Fibroblast of lung (primary cell): ENCODE measurements at regions not wholly inside any gene's neighbourhood (a gene's known extent, or its start where the extent isn't known, plus 50 kb on each side); places are given as distances from the start of the nearest gene placed in this dataset.

Experiments used
- DNase-seq, 2 donors: peaks; one replicate each; pipeline versions ENCODE4 v3.0.0 to v3.0.0-alpha.2; 2010; ENCODE audit warnings: low read depth in 2 of 2
- H2AFZ ChIP-seq: 2 replicates; pipeline ENCODE4 v1.5.1; 2012; ENCODE audit warnings: low read length, control low read depth, inconsistent platforms
- H3K27ac ChIP-seq: 2 replicates; pipeline ENCODE4 v1.5.1; 2011; ENCODE audit warnings: low read length, control low read depth; ENCODE audit not compliant: insufficient read depth
- H3K27me3 ChIP-seq: 2 replicates; pipeline ENCODE4 v1.5.1; 2011; ENCODE audit warnings: mild to moderate bottlenecking, low read length; ENCODE audit not compliant: control insufficient read depth, insufficient read depth
- H3K36me3 ChIP-seq: 2 replicates; pipeline ENCODE4 v1.5.1; 2011; ENCODE audit warnings: low read length; ENCODE audit not compliant: control insufficient read depth, insufficient read depth
- H3K4me1 ChIP-seq: 2 replicates; pipeline ENCODE4 v1.5.1; 2011; ENCODE audit warnings: low read length; ENCODE audit not compliant: control insufficient read depth, insufficient read depth; ENCODE audit errors: extremely low read depth
- H3K4me2 ChIP-seq: 2 replicates; pipeline ENCODE4 v1.5.1; 2011; ENCODE audit warnings: low read length, control low read depth; ENCODE audit not compliant: insufficient read depth; ENCODE audit errors: extremely low read depth
- H3K4me3 ChIP-seq, 4 experiments: fragments of 200-600 bp in 1 of 4; sonication (generic) in 1 of 4; replicated peaks in 1 of 4; 2 replicates each; pipeline ENCODE4 v1.5.1; 2011 to 2016; ENCODE audit warnings: low read length in 4 of 4, low read depth in 3 of 4, mild to moderate bottlenecking in 3 of 4, control low read depth in 2 of 4, inconsistent platforms in 1 of 4, mixed read lengths in 1 of 4; ENCODE audit not compliant: insufficient read depth in 1 of 4; ENCODE audit errors: control extremely low read depth in 1 of 4
- H3K79me2 ChIP-seq: 2 replicates; pipeline ENCODE4 v1.5.1; 2012; ENCODE audit warnings: mild to moderate bottlenecking, low read length, inconsistent platforms; ENCODE audit not compliant: control insufficient read depth, insufficient read depth
- H3K9ac ChIP-seq: 2 replicates; pipeline ENCODE4 v1.5.1; 2011; ENCODE audit warnings: mild to moderate bottlenecking, low read length, control low read depth; ENCODE audit not compliant: insufficient read depth
- H3K9me3 ChIP-seq: 2 replicates; pipeline ENCODE4 v1.5.1; 2012; ENCODE audit warnings: low read depth, low read length; ENCODE audit not compliant: control insufficient read depth, insufficient read depth
- H4K20me1 ChIP-seq: 2 replicates; pipeline ENCODE4 v1.5.1; 2011; ENCODE audit warnings: low read length; ENCODE audit not compliant: control insufficient read depth, insufficient read depth; ENCODE audit errors: extremely low read depth
- CTCF ChIP-seq, 2 donors: IDR thresholded peaks in 1 of 2; conservative IDR thresholded peaks in 1 of 2; 1 replicate in 1 of 2; 2 replicates in 1 of 2; pipeline ENCODE4 v1.5.1; 2011 to 2012; ENCODE audit warnings: low read length in 2 of 2, control low read depth in 1 of 2, inconsistent platforms in 1 of 2, low read depth in 1 of 2, mild to moderate bottlenecking in 1 of 2
- EZH2 ChIP-seq: IDR thresholded peaks from 2 replicates; pipeline ENCODE4 v1.5.1; 2012; ENCODE audit warnings: low read length, control low read depth, mild to moderate bottlenecking; ENCODE audit errors: missing control alignments

- H3K4me2 ChIP-seq, result no peak overlapping the region
- no peak for TF ChIP-seq CTCF (conservative IDR thresholded peaks at IDR 0.05 in 1 of 2, IDR thresholded peaks at IDR 0.05 in 1 of 2; ENCODE audit: low read depth in 1 of 2, low read length in 2 of 2)
- TF ChIP-seq EZH2, result no peak
- H2AFZ ChIP-seq, result no peak overlapping the region
- DNase-seq, result no peak
- no peak overlapping the region for H3K27ac ChIP-seq
- H3K27me3 ChIP-seq, result no peaks in the 10 kb centered on the region
- H3K4me3 ChIP-seq, result no peak overlapping the region
- no peaks in the 10 kb centered on the region for H3K4me1 ChIP-seq
- no peaks in the 10 kb centered on the region for H4K20me1 ChIP-seq
- no peaks in the 10 kb centered on the region for H3K79me2 ChIP-seq
- H3K9me3 ChIP-seq, result no peaks in the 10 kb centered on the region
- no peak overlapping the region for H3K9ac ChIP-seq
- no peaks in the 10 kb centered on the region for H3K36me3 ChIP-seq
Measured at GRCh38 chr4:3673716-3674478, 92.3 kb upstream of the ADRA2C start.

- Histone ChIP-seq H2AFZ (no peak overlapping the region), H3K4me3 (no peak overlapping the region), H3K27ac (no peak overlapping the region), H3K27me3 (no peaks in the 10 kb centered on the region), H3K79me2 (no peaks in the 10 kb centered on the region), H4K20me1 (no peaks in the 10 kb centered on the region), H3K9ac (no peak overlapping the region), H3K9me3 (no peaks in the 10 kb centered on the region), H3K36me3 (no peaks in the 10 kb centered on the region), H3K4me1 (no peaks in the 10 kb centered on the region), H3K4me2 (no peak overlapping the region)
- DNase-seq, result no peak
- TF ChIP-seq CTCF (conservative IDR thresholded peaks at IDR 0.05 in 1 of 2, IDR thresholded peaks at IDR 0.05 in 1 of 2; ENCODE audit: low read depth in 1 of 2, low read length in 2 of 2), result no peak
- no peak for TF ChIP-seq EZH2
Measured at GRCh38 chr4:3673176-3673575, 93.0 kb upstream of the ADRA2C start.

- Histone ChIP-seq H3K4me1 (no peaks in the 10 kb centered on the region), H3K4me2 (no peak overlapping the region), H3K27ac (no peak overlapping the region), H3K36me3 (no peaks in the 10 kb centered on the region), H3K27me3 (no peaks in the 10 kb centered on the region), H3K9ac (no peak overlapping the region), H4K20me1 (no peaks in the 10 kb centered on the region), H3K4me3 (no peak overlapping the region), H3K9me3 (no peaks in the 10 kb centered on the region), H3K79me2 (no peaks in the 10 kb centered on the region), H2AFZ (no peak overlapping the region)
- TF ChIP-seq CTCF (conservative IDR thresholded peaks at IDR 0.05 in 1 of 2, IDR thresholded peaks at IDR 0.05 in 1 of 2; ENCODE audit: low read depth in 1 of 2, low read length in 2 of 2) (no peak), EZH2 (no peak)
- DNase-seq, result no peak
Measured at GRCh38 chr4:3672465-3672831, 93.7 kb upstream of the ADRA2C start.
